GM19467 (cell line): ENCODE measurements at regions not wholly inside any gene's neighbourhood (a gene's known extent, or its start where the extent isn't known, plus 50 kb on each side); places are given as distances from the start of the nearest gene placed in this dataset.

ENCODE experiments used
- ATAC-seq: cut with Tn5 transposase; IDR thresholded peaks from one replicate; pipeline ENCODE4 v1.9.1; 2021; ENCODE audit warnings: mild to moderate bottlenecking, moderate library complexity; ENCODE audit not compliant: unreplicated experiment

DNA sequence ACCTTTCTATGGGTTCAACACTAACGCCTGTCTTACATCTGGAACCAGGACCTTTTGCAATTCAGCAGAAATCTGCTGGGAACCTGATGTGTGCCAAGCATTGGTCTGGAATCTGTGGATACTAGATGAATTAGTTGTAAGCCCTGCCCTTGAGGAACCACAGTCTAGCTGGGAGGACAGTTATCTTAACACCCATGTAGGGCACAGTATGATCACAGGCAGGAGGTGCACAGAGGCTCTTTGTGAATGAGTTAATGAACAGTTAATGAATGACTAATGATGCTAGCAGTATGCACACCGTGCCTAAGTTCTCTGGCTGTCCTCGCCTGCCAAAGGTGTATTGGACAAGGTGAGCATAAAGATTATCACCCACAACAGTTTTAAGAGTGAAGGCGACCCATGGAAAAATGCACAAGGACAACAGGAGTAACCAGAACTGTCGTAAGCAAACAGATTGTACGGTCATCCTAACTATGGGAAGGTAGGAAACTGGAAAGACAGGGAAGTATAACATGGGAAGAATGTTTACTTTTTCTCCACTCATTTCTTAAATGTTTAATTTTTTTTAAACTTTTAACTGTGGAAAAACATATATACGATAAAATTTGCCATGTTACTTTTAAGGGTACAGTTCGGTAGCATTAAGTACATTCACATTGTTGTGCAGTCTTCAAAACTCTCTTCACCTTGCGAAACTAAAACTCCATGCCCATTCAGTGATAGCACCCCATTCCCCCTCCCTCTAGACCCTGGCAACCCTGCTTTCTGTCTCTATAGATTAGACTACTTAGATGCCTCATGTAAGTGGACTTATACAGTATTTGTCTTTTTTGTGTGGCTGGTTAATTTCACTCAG, 139.9 kb downstream of the CXCL12 start:
- ATAC-seq, result no peak

DNA sequence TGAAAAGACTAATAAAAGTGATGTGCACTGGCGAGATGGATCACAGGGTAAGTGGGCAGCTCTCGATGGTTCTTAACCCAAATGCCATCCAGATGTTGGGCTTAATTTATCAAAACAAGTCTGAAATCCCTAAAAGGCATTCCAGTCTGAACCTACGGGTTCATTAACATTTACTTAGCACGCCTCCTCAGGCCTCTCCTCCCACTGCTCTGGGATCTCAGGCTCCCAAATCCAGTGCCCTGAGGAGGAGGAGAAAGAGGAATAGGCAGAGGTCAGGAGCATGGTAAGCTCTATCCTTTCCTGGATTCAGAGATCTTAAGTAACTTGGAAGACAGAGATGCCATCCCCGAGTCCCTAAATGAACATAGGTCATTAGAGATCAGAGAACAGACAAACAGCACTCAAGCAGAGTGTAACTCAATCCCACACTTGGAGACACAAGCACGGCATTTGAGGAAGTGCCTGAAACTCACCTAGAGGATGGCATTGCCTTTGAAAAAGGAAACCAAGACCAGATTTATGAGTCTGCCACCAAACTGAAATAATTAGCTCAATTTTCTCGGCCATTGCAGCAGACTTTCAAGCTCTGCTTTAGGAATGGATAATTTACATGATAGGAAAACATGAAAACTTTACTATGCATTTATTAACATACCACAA, 140.9 kb downstream of the CXCL12 start:
- no peak for ATAC-seq

DNA sequence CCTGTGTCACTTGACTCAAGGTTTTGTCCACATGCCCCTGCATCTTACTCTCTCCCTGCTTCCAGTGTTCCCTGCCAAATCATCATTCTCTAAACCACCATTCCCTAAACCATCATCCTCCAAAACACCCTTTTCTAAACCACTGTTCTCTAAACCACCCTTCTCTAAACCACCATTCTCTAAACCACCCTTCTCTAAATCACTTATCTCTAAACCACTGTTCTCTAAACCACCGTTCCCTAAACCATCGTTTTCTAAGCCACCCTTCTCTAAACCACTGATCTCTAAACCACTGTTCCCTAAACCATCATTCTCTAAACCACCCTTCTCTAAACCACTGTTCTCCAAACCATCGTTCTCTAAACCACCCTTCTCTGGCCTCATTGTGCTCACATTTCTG, 142.1 kb downstream of the CXCL12 start:
- no peak for ATAC-seq

DNA sequence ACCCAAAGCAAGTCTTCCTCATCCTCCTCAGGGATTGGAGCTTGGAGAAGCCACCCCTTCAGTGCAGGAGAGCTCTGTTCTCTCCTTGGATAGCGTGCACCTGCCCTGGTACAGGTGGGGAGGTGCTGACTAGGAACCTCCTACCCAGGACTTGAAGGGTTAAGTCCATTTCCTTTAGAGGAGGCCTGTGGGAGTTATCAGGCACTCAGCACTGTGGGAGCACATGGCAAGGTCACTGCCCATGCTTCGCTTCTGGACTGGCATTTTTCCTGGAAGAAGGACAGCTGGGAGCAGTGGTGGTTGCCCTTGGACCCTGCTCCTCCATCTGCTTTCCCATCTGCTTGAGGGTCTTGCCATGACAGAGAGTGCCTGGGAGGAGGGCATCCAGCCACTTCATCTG, 142.8 kb downstream of the CXCL12 start:
- no peak for ATAC-seq

GRCh38 chr10:44240584-44241205, 144.2 kb downstream of the CXCL12 start:
- no peak for ATAC-seq

GRCh38 chr10:44238212-44238611, 146.7 kb downstream of the CXCL12 start:
- no peak for ATAC-seq

DNA sequence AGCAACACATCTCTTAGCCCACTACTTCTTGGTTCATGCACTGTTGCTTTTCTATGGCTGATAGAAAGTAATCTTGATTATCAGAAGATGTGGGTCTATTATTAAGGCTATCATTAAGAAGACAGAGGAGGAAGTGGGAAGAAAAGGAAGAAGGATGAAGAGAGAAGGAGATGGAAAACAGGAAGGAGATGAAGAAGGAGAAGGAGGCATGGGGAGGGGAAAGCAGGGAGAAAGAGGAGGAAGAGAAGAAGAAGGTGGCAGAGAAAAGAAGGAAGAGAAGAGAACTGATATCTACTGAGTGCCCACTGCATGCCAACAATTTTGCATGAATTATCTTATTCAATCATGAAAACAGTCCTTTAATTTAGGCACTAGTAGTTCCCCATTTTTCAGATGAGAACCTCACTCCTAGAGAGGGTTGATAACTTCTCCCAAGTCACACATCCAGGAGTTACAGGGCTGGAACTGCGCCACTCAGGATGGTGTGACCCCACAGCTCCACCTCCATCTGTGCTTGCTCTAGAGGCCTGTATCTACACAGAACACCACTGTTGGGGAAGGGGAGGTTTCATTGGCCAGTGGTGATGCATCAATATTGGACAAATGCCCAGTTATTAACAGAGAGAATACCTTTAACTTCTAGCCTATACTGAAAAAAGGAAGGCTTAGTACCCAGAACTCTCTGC, 147.4 kb downstream of the CXCL12 start:
- no peak for ATAC-seq

- no peak for ATAC-seq
These were observed 149.5 kb downstream of the CXCL12 start for GRCh38 chr10:44235363-44235762.

- ATAC-seq, result no peak
These were observed 150.4 kb downstream of the CXCL12 start for GRCh38 chr10:44234483-44234875.

DNA sequence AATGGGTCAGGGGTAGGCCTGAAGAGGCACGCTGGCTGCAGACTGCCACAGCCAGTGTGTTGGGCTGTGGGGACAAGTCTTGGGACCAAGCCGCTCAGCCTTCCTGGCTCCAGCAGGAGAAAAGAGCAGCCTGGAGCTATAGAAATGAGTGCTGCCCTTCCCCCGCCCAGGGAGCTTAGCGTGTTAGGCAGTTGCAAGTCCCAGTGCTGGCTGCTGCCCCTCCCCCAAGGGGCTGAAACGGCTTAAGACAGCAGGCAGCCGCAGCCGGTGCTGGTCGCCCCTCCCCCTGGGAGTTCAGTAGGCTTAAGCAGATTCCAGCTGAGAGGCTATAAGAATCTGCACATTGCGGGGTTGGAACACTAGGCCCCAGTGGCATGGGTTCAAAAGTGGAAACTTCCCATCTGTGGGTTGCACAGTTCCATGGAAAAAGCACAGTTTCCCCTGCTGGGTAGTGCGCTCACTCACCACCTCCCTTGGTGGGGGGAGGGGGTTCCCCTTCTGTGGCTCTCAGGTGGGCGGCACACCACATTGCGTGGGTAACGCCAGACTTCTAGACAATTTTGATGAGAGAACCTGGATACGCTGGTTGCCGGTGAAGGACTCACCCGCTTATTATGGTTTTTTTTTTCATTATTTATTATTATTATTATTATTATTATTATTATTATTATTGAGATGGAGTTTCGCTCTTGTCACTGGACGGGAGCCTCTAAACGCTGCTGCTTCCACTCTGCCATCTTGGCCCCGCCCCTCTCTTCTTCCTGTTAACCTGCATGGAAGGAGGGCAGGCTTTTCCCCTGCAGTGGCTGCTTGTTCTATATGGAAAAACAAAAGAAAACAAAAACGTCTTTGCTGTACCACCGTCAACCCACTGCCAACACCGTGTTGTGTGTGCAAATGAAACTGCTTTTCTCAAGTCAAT, 151.1 kb downstream of the CXCL12 start:
- no peak for ATAC-seq

DNA sequence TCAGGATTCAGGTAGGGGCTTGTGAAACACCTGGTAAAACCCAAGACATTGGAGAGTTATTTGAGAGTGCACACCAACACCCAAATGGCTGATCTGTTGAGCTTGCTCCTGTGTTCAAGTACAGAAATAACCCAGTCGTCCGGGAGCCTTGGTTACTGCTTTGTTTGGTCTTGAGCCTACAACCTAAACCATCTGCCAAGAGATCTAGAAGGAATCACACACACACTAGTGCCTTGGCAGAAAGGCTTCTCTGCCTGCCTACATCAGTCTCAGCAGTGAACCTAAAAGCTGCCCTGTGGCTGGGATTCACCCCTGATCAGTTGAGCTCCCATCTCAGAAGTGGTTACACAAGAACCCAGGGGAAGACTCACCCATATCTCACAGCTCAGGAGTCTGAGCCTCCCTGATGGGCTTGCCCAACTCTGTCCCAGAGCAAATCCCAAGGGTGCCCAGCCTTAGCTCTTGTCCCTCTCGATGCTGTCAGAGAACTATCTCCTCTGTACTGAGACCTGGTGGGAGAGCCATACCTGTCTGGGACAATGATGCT, 167.6 kb downstream of the CXCL12 start:
- no peak for ATAC-seq

DNA sequence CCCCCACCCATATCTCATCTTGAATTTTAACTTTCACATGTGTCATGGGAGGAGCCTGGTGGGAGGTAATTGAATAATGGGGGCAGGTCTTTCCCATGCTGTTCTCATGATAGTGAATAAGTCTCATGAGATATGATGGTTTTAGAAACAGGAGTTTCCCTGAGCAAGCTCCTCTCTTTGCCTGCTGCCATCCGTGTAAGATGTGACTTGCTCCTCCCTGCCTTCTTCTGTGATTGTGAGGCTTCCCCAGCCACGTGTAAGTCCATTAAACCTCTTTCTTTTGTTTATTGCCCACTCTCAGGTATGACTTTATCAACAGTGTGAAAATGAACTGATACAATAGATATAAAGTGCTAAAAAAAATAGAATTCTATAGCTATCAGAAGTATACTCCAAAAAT, 168.8 kb downstream of the CXCL12 start:
- no peak for ATAC-seq

- no peak for ATAC-seq
These were observed 175.1 kb downstream of the CXCL12 start for GRCh38 chr10:44209811-44210210.

- ATAC-seq, result no peak
These were observed 177.7 kb downstream of the CXCL12 start for GRCh38 chr10:44207160-44207559.

GRCh38 chr10:44206127-44206818, 178.6 kb downstream of the CXCL12 start:
- no peak for ATAC-seq

- no peak for ATAC-seq
These were observed 179.8 kb downstream of the CXCL12 start for GRCh38 chr10:44205067-44205466.

- no peak for ATAC-seq
These were observed 181.4 kb downstream of the CXCL12 start for GRCh38 chr10:44203535-44203934.

DNA sequence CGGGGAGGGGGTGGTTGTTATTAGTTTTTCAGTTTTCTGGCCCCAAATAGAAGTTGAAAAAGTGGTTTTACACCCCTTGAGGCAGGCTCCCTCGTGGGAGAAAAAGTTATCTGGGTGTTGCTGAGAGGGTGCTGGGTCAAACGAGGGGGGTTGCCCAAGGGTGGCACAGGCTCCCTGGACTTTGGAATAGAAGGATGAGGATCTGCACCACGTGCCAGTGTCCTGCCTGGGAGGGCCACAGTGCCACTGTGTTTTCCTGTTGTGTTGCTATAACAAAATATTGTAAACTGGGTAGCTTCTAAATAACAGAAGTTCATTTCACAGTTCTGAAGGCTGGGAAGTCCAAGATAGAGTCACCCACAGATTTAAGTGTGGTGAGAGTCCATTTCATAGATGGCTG, 181.9 kb downstream of the CXCL12 start:
- ATAC-seq, result no peak

DNA sequence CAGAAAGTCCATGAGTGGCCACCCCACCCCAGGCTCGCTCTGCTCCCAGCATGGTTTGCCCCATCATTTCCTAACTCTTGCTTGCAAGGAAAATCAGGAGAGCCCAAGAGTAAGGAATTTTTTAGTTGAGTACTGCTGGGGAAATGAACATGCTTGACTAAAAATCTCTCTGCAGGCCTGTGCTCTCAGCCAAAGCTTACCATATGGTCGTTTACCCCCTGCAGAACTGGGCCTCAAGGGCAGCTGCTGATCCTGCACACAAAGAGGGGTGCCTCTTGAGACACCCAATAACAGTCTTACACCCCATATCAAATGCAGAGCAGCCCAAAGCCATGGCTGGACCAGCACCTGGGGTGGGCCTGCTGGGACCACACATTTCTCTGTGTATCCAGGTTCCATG, 183.2 kb downstream of the CXCL12 start:
- no peak for ATAC-seq
